ENCODE measurements at regions not wholly inside any gene's neighbourhood (a gene's known extent, or its start where the extent isn't known, plus 50 kb on each side); places are given as distances from the start of the nearest gene placed in this dataset.
A peak's percentile ranks its signal among the peaks of the same experiment; 100 is the strongest.

DNA sequence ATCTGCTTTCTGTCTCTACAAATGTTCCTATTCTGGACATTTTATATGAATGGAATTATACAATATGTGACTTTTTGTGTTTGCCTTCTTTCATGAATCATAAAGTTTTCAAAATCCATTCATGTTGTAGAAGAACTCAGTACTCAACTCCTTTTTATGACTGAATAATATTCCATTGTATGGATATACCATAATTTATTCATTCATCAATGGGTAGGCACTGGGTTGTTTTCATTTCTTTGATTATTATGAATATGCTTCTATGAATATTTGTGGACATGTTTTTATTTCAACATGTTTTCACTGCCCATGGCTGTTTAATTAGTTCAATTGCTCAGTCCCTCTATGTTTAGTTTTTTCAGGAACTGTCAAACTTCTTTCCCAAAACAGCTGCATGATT lies 76.5 kb upstream of the GTSF1L start:
- DNase-seq (ENCODE audit: low spot score) = no peak

DNA sequence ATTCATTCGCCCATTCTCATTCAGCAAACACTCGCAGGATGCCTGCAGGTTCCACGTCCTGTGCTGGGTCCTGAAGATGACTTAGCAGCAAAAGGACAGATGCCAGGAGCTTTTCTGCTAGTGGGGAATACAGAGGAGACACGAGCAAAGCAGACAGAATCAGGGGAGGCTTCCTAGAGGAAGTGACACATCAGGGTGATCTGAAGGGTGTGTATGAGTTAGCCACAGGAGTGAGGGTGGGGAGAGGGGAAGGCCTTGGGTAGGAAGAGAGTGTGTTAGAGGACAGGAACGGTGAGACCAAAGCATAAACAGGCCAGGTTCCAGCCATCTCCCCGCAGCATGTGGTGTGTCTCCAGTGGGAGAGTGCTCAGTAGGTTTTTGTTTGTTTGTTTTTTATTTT lies 73.4 kb upstream of the GTSF1L start:
- peak; percentile 38 for DNase-seq (ENCODE audit: low spot score)

DNA sequence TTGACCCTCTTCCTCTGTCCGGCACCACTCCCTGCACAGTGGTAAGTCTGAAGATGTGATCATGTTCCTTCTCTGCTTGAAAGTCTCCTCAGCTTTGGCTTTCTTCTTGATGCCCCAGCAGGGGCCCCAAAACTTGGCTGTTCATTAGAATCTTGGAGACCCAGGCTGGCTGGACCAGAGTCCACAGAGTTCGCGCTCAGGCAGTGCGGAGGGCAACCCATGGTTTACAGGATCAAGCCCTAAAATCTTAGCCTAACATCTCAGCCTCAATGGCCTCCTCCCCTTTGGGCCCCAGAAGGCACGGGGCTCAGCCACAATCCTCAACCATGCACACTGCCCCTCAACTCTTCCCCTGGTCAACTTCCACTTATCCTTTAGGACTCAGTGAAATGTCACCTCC lies 72.9 kb upstream of the GTSF1L start:
- DNase-seq (ENCODE audit: low spot score) = no peak

DNA sequence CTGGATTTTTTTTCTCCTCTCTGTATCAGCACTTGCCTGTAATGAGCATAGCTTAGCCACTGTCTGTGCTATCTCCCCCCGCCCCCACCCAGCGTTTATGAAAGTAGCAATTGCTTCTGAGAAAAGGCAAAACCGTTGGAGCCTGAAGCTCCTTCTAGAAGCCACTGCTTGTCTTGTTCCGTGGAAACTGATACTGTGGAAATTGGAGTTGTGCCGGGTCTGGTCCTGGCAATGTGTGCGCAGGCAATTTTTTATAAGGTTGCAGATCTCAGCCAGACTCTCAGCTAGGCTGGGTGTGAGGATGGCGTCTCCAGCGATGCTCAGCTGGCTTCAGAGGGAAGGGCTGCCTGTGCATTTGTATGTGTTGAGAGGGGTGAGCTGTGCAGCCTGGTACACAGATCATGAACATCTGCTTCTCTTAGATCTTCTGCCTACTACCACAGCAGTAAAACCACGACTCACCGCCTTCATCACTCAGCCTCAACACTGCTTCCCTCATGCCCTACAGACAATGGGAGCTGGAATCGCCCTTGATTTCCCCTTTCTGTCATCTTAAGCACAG lies 72.4 kb upstream of the GTSF1L start:
- DNase-seq (ENCODE audit: low spot score) = no peak

DNA sequence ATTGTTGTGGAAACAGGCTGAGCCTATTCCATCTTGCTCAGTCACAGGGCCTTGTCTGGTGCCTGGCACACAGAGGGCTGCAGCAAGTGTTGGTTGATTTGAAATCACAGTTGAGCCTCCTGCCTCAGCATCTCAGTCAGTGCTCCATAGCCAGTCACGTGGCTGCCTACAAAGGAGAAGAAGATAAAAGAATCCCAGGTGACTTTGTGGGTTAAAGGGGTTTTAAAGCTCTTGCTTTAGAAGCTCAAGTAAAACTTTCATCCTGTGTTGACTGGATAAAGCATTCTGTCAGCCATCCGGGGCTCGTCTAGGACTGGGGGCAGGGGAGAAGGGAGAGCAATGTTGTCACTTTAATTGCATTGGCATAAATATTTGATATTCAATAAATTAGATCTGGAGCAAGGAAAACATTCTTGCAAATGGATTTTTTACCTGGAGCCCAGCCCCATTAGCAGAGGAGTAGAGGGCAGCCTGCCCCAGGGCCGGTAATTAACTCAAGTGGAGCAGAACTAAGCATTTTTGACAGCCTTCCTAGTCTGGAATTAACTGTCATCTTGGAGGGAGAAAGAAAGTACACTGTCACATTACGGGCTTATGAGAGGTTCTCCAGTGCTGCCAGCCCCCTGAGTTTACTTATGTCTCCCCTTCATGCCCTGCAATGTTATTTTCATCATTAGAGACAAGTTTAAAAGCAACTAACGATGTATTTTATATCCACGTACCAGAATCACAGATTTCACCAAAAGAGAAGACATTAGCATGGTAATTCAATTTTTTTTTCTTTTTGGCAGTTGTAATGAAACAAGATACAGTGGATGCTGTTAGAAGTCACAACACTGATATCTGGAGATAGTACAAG lies 71.7 kb upstream of the GTSF1L start:
- DNase-seq (ENCODE audit: low spot score) = no peak

DNA sequence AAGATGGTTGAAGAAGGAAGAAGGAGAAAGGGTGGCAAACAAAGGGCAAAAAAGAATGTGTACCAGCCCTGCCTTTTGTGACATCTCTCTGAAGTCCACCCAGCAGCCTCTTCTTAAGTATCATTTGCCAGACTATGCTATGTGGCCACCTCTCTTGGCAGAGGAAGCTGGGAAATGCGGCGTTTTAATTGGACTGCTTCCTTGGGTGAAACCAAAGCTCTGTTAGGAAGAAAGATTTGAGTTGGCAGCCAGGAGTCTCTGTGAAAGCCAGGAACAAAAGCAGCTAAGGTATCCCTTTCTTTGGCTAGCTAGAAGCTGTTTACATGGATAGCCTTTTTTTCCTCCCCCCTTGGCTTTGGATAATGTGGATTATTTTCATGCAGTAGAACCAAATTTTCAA lies 67.5 kb upstream of the GTSF1L start:
- no peak for DNase-seq (ENCODE audit: low spot score)

DNA sequence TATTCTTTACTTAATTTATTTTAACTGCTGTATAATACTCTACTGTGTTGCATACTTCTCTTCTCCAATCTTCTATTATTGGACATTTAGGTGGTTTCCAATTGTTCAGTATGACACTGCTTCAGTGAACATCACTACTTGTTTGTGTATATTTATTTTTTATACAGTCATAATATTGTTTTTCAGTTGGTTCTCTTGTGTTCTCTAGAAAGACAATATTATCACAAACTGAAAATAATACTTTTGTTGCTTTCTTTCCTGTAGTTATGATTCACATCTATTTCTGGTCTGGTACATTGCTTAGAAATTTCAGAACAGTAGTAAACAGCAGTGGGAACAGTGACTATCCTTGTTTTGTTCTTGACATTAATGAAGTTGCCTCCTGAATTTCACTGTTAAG lies 62.8 kb upstream of the GTSF1L start:
- no peak for DNase-seq (ENCODE audit: low spot score)

DNA sequence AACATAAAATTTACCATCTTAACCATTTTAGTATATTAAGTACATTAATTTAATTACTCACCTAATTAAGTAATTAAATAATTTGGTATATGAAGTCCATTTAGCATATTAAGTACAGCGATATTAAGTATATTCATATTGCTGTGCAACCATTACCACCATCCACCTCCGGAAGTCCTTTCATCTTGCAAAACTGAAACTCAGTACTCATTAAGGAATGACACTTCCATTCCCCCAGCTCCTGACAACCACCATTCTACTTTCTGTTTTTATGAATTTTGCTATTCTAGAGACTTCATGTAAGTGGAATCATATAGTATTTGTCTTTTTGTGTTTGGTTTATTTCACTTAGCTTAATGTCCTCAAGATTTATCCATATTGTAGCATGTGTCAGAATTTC lies 61.1 kb upstream of the GTSF1L start:
- no peak for DNase-seq (ENCODE audit: low spot score)

DNA sequence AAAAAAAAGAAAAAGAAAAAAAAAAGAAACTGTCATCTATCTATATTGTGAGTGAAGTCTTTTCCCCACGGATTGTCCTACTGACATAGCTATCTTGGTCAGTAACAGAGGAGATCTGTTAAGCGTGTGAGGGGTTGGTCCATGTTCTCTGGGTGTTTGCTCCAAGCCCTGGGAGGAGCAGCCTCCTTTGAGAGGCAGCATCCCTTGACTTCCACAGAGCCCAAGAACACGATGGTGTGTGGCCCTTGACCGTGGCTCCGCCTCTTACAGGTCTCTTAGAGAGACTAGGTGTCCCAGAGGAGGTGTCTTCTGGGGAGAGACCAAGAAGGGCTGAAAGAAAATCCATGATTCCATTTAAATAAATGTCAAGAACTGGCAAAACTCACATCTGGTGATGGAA lies 60.1 kb upstream of the GTSF1L start:
- no peak for DNase-seq (ENCODE audit: low spot score)

DNA sequence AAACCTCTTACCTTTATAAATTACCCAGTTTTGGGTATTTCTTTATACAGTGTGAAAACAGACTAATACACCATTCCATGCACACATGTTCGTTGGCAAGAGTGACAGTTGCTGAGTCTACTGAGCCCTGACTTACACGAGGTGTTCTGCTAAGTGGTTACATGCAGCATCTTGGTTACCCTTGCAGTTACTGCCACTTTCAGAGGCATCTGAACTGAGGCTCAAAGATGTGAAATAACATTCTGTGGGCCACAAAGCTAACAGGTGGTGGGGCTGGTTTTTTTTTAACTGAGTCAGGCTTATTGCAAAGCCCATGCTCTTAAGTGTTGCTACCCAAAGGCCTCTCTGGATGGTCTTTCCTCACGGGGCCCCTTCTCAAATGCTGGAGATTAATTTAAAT lies 54.4 kb upstream of the GTSF1L start:
- DNase-seq (ENCODE audit: low spot score) = no peak

DNA sequence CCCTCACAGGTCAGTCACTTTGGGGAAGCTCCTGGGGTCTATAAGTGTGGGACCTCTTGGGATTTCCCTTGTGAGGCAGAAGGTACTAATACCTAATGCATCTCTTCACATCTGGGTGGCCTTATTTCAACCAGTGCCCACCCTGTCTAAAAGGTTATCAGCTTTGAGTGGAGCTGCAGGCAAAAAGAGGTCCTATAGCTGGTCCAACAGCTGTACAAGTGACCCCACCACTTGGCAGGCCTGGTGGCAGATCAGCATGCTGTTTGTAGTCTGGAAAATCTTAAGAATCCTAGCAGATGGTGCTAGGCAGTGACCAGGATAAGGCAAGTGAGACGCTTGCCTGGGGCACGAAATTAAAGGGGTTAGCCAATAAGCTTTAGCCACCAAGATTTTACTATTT lies 51.6 kb upstream of the GTSF1L start:
- no peak for DNase-seq (ENCODE audit: low spot score)

DNA sequence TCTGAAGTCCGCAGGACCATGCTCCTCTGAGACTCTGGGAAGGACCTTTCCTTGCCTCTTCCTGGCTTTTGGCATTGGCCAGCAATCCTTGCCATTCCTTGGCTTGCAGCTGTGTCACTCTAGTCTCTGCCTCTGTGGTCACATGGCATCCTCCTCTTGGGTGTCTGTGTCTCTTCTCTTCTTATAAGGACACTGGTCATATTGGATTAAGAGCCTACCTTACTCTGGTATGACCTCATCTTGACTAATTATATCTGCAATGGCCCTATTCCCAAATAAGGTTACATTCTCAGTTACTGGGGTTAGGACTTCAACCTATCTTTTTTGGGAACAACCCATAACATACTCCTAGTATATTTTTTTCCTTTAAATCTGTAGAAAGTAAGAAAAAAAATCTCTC lies 49.9 kb upstream of the GTSF1L start:
- DNase-seq (ENCODE audit: low spot score) = no peak
